ENCODE measurements at regions not wholly inside any gene's neighbourhood (a gene's known extent, or its start where the extent isn't known, plus 50 kb on each side); places are given as distances from the start of the nearest gene placed in this dataset.
"Not testable (repeated sequence)": the region's sequence is repeated elsewhere in the genome, so short reads cannot be mapped to it uniquely, and the experiment has no call there.

DNA sequence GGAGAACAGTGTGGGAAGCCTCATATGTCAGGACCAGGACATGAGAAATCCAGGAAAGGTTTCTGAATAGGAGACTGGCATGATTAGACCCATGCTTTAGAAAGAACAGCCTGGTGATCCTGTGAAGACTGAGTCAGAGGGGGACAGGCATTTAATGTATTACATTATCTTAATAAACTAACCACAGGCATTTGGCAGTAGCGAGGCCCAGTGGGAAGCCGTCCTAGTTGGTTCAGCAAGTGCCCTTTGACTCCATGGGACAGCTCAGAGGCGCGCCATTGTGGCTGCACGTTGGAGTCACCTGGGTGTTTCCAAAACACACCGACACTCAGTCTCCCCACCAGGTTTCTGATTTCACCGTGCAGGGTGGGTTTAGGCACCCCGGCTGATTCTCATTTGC is 90.5 kb upstream of the DGKG start:
- DNase-seq: no peak

DNA sequence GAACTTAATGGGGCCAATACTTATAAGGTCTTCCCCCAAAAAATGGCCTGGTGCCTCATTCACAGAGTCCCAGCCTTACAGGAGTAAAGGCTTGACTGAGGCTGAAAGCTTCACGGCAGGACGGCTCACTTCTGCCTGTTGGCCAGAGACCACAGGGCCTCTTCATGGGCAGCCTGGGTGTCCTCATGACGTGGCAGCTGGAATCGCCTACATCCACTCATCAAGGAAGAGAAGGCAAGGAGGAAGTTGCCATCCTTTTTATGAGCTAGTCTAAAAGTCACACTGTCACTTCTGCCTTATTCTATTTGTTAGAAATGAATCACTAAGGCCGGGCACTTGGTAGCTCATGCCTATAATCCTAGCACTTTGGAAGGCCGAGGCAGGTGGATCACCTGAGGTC is 89.3 kb upstream of the DGKG start:
- no peak for DNase-seq

DNA sequence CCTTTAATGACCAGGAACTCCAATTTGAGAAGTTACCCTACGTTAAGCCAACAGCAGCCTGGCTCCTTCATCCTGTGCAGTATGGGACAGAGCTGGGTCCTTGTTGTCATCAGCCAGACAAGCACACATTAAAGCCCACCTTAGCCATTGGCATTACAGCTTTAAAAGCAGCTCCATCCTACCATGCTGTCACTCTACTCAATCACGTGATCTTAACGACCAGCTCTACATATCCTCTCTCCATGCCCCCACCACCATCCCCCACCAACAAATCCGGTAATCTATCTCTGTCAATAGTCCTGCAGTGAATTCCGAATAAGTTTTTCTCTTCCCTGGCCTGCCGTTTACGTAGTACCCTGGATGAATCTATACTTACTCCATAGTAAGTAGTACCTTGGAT is 82.9 kb upstream of the DGKG start:
- no peak for DNase-seq

DNA sequence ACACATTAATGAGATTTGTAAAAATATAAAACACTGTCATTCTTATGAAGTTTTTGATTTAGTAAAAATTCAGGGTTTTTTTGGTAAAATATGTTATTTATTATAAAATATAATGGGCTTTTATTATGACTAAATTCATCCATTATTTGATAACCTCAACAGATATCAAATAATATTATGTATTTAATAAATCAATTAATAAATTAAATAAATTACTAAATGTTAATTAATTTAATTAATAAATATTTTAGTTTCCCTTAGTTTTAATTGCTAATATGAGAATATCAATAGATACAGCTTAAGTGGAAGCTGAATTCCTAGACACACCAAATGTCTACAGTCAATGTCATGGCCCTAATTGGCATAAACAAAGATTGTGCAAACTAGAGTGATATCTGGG is 82.3 kb upstream of the DGKG start:
- DNase-seq: no peak

DNA sequence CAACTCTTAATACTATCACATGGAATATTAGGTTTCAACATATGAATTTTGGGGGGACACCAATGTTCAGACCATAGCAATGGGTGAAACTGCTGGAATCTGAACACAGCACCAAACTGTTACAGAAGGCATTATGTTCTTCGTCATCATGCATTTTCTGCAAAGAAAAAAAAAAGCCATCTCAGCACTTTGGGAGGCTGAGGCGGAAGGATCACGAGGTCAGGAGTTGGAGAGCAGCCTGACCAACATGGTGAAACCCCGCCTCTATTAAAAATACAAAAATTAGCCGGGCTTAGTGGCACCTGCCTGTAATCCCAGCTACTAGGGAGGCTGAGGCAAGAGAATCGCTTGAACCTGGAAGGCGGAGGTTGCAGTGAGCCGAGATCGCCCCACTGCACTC is 80.9 kb upstream of the DGKG start:
- not testable (repeated sequence) for DNase-seq

DNA sequence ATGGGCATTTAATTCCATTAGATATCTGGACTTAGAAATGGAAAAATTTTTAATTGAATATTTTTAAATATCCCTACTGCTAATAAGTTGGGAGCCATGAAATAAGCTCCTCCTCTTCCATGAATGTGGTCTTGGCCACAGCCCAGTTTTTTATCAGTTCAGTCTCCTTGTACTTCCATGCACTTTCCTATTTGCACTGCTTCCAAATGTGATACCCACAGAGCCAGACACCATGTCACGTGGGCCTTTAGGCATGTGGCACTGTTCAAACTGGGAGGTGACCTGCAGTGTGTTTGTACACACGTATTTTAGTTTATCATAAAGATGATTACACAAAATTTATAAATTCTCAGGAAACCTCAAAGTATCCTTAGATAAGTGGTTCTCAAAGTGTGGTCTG is 80.1 kb upstream of the DGKG start:
- no peak for DNase-seq

DNA sequence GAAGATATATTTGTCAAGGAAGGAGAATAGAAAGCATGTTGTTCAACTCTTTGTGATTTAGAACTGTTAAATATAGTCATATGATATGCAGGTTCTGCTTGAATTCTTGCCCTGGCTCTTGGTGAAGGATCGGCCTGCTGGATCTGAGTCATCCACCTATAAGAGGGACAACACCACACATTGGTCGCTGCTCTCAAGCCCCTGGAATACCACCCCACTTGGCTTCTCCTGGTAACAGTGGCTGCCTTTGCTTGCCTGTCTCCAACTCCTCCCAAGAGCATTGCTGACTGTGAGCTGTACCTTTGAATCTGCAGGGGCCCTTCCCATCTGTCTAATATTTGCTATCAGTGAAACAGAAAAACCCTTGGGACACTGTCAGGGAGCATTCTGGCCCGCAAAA is 78.9 kb upstream of the DGKG start:
- no peak for DNase-seq

DNA sequence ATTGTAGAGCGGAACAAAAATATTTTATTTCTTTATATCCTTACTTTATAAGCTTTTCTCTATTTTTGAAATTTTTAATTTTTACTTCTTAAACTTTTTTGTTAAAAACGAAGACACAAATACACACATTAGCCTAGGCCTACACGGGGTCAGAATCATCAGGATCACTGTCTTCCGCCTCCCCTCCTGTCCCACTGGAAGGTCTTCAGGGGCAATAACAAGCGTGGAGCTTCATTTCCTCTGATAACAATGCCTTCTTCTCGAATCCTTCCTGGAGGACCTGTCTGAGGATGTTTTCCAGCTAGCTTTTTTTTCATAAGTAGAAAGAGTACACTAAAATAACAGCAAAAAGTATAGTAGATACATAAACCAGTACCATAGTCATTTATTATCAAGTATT is 77.7 kb upstream of the DGKG start:
- DNase-seq: no peak

DNA sequence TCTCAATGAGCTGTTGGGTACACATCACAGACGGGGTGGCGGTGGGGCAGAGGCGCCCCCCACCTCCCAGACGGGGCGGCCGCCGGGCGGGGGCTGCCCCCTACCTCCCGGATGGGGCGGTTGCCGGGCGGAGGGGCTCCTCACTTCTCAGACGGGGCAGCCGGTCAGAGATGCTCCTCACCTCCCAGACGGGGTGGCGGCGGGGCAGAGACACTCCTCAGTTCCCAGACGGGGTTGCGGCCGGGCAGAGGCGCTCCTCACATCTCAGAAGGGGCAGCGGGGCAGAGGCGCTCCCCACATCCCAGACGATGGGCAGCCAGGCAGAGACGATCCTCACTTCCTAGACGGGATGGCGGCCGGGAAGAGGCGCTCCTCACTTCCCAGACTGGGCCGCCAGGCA is 73.3 kb upstream of the DGKG start:
- DNase-seq: not testable (repeated sequence)

DNA sequence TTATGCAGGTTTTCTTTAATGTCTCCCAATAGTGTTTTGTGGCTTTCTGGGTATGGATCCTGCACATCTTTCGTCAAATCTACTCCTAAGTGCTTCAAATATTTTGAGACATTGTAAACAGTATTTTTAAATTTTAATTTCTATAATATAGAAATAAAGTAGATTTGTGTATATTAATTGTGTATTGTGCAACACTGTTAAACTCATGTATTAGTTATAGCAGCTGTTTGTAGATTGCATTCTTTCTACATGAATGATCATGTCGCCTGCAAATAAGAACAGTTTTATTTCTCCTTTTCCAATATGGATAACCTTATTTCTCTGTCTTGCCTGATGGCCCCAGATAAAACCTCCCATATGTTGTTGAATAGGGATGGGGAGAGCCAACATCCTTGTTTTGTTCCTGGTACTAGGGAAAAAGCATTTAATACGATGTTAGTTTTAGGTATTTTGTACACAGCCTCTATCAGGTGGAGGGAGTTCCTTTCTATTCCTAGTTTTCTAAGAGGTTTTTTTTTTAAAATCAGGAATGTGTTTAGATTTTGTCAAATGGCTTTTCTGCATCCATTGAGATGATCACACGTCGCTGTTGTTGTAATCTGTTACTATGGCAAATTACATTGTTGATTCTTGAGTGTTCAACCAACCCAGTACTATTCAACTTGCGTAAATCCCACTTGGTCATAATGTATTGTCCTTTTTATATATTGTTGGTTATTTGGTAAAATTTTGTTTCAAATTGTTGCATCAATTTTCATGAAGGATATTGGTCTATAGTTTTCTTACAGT is 71.1 kb upstream of the DGKG start:
- DNase-seq: no peak

DNA sequence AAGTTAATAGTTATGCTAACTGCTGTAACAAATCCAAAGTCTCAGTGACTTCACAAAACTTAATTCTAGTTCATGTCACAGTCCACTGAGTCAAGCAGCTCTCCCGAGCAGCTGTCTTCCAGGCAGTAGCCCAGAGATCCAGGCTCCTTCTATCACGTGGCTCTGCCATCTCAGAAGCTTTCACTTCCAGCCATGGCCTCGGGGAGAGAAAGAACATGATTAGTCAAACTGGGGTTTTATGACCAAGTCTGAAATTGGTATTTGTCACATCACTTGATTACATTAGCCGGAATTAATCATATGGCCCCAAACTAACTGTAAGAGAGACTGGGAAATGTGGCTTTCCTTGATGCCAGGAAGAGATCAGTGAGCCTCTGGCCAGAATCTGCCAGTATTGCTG is 70.2 kb upstream of the DGKG start:
- no peak for DNase-seq

DNA sequence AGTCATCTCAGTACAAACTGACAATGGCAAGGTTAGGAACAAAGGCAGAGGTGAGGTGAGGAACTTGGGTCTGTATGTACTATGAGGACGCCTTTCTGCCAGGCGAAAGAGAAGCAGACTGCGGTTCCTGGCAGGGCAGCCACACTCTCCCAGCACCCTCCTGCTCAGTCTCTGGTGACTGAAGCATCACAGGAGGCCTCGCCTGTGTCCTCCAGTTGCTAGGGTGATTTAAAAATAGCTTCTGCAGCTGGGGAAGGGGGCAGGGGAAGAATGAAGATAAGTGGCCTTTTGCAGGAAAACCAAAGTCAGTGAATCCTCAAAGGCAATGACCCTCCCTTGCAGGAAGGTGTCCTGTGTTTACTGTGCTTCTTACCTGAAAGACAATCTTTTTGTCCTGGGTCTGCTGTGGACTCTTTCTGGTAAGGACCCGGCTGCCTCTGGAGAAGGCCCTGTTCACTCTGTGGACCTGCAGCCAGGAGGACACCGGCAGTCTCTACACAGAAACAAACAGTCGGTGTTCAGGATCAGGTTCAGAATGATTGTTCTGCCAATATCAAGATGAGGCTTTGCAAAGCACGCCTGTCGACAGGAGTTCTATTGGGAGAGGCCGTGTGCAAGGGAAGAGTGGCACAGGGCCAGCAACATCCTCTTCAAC is 65.7 kb upstream of the DGKG start:
- no peak for DNase-seq

DNA sequence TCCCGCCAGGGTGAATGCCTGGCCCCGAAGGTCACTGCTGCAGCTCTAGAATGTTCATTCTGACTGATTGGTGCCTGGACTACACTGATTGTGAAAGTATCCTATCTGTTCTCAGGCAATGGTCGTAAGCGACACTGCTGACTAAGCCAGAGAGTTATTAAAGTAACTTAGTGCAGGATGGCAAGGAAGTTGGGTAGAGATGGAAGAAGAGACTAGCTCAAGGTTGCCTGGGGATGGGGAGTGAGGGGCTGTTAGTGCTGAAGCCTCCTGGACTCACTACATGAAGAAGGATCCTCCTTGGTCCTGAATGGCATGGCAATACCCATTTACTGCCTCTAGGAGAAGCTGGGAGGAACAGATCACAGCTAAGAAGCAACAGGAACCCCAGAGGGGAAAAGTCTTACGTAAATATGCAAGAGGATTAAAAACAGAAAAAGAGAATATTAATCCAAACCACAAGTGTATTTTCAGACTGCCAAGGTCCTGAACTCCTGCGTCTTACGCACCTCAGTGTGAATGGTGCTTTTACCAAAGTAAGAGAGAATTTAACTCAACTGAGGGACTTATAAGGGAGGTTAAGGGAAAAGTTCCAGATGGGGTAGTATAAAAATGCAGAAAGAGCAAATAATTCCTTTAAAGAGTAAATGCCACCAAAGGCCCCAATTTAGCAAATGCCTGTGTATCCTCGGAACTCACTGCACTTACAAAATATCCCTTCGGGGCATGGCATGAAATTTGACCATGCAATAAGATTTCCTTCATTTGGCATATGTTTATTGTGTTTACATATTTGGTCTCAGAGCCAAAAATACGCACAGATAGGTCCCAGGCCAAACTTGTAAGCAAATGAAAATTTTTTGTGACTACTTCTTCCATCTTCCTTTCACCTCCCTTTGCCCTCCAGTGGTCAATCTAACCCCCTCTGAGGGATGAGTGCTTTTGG is 64.0 kb upstream of the DGKG start:
- no peak for DNase-seq

DNA sequence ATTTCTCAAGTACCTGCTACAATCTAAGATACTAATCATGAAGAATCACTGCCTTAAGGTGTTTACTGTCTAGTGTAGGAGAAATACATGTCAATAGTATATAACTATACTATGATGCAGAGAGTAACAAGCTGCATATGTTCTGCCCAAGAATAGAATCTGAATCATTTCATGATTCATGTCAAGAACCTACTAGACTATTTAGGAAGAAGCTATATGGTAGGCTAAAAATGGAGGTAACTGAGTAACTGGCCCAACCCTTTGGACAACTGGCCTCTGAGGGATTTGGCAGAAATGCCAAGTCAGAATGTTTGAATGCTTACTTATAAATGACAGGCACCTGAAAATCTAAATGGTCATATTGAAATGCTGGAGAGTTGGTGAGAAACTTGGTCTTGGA is 59.9 kb upstream of the DGKG start:
- DNase-seq: no peak

DNA sequence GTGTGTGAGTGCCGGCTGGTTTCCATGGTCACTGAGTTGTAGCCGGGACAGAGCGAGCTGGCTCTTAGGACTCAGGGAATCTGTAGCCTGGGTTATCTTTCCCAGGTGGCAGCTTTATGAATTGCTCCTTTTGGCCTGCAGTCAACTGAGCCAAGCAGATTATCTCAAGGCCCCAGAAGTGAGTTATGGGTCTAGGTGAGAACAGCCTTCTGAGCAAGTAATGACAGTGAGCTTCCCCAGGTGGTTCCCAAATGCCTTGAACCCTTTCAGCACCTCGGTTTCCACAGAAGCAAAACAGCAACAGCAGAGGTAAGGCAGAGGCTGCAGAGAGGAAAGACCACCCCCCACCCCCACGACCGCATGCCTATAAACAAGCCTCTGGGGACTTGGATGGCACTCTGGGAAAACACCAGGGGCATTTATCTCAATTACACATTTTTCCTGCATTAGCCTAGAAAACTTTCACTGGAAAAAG is 56.7 kb upstream of the DGKG start:
- no peak for DNase-seq

DNA sequence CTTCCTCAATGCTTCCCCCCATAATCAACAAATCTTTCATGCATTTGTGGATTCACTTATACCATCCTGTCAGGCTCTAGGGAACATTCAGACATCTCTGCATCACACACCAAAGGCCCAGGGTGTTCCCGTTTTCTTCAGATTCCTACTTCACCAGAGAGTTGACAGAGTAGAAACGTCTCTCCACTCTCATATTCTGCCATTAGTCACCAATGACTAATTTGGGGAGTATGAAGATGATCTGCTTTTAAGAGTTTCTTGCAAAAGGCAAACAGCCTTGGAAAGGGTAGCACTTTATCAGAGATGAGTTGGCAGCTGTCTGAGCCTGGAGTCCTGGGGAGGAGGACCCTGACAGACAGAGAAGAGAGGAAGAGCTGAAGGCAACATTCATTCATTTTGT is 55.8 kb upstream of the DGKG start:
- no peak for DNase-seq

DNA sequence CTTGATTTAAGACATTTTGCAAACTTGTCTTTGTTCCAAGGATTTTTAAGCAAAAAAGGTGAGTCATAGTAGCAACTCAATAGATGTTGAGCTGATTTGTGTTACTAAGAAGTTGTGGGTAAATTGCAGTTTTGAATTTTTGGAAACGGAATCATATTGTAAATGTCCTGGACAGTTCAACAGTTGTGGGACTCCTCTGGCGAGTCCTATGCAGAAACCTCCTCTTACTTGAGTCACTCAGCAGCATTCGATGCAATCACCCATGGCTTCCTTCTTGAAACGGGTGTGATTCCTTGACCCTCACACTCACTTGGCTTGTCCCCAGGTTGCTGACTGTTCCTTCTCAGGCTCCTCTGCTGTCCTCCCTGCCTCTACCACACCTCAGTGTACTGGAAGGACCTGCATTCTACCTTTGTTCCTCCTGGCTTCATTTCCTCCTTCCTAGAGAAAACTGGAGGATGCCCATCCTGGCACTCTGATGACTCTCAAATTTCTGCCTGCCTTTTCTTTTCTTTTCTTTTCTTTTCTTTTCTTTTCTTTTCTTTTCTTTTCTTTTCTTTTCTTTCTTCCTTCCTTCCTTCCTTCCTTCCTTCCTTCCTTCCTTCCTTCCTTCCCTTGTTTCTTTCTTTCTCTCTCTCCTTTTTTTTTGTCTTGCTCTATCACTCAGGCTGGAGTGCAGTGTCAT is 52.8 kb upstream of the DGKG start:
- DNase-seq: no peak

DNA sequence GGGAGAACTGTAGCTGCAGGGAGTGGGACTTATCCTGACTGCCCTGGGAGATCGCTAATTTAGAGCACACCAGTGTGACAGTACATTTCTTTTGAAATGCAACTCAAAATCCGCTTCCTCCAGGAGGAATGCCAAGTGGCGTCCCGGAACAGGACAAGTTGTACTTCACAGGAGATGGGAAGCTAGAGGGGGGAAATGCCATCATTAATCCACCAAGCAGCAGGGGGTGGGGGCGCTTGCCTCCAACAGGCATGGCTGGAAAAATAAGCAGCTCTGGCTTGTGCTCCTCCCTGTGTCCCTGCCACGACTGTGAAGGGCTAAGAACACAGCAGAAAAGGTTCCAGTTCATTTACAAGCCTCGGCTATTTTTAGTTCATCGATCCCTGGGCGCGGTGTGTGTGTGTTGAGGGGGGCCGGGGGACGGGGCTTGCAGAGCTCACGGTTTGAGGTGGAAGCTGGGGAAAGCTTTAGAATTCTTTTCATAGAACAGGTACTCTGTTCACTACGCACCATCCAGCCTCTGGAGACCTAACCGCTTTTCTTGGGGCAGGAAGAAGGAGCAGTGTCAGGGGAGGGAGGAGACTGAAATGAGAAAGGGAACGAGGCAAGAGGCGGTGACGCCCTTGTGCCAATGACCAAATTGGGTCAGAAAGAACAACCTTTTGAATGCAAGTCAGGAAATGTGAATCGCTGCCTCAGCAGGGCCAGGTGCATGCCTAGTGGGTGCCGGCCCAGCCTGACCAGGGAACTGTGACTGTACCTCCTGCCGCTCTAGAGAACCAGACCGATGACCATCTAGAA is 51.8 kb upstream of the DGKG start:
- peak; percentile 42 for DNase-seq

DNA sequence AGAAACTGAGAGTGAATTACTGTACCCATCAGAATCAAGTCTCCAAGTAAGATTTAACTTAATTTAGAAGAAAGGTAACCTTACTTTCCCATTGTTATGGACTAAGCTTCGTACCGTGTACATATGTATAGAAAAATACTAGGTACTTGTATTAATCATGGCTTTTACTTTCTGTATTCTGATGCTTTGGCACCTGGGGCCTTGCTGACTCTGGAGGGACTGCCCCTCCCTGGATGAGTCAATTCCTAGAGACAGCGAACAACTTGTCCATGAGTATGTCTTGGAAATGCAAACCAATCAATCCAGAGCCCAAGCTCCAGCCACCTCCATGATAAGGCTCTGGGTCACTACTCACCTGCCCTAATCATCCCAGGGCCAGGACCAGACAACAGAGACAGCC is 50.0 kb upstream of the DGKG start:
- DNase-seq: no peak
